SIG-M5 treated with dmso at 0.1 percent for 504 hours (cell line): ENCODE measurements at regions not wholly inside any gene's neighbourhood (a gene's known extent, or its start where the extent isn't known, plus 50 kb on each side); places are given as distances from the start of the nearest gene placed in this dataset.
A peak's percentile ranks its signal among the peaks of the same experiment; 100 is the strongest.

ENCODE experiments used
- DNase-seq: peaks from one replicate; lab custom pipeline; 2025; ENCODE audit not compliant: unreplicated experiment; lab: John Stamatoyannopoulos, UW

- no peak for DNase-seq
Observed at GRCh38 chr21:38938343-38938742, 132.6 kb downstream of the ETS2 start.

- DNase-seq = no peak
Observed at GRCh38 chr21:38937844-38938243, 132.1 kb downstream of the ETS2 start.

- DNase-seq = no peak
Observed at GRCh38 chr21:38937286-38937790, 131.6 kb downstream of the ETS2 start.

- no peak for DNase-seq
Observed at GRCh38 chr21:38936240-38936639, 130.5 kb downstream of the ETS2 start.

GRCh38 chr21:38933731-38934130, 128.0 kb downstream of the ETS2 start:
- DNase-seq = no peak

GRCh38 chr21:38931291-38931690, 125.6 kb downstream of the ETS2 start:
- peak; percentile 21 for DNase-seq

GRCh38 chr21:38930853-38931252, 125.1 kb downstream of the ETS2 start:
- peak; percentile 90 for DNase-seq

GRCh38 chr21:38930066-38930465, 124.3 kb downstream of the ETS2 start:
- DNase-seq = no peak

GRCh38 chr21:38929652-38930051, 123.9 kb downstream of the ETS2 start:
- no peak for DNase-seq

- no peak for DNase-seq
Observed at GRCh38 chr21:38929142-38929541, 123.4 kb downstream of the ETS2 start.

GRCh38 chr21:38927776-38928175, 122.0 kb downstream of the ETS2 start:
- DNase-seq = no peak

- peak; percentile 51 for DNase-seq
Observed at GRCh38 chr21:38925923-38926322, 120.2 kb downstream of the ETS2 start.

- no peak for DNase-seq
Observed at GRCh38 chr21:38925478-38925877, 119.7 kb downstream of the ETS2 start.

- DNase-seq = no peak
Observed at GRCh38 chr21:38924954-38925353, 119.2 kb downstream of the ETS2 start.

- no peak for DNase-seq
Observed at GRCh38 chr21:38923429-38923828, 117.7 kb downstream of the ETS2 start.

- DNase-seq = no peak
Observed at GRCh38 chr21:38922474-38923235, 116.9 kb downstream of the ETS2 start.

- DNase-seq = no peak
Observed at GRCh38 chr21:38921511-38922251, 116.0 kb downstream of the ETS2 start.

- no peak for DNase-seq
Observed at GRCh38 chr21:38920631-38921398, 115.1 kb downstream of the ETS2 start.

- no peak for DNase-seq
Observed at GRCh38 chr21:38918607-38919346, 113.0 kb downstream of the ETS2 start.

GRCh38 chr21:38917043-38917774, 111.5 kb downstream of the ETS2 start:
- no peak for DNase-seq
